ENCODE measurements at regions not wholly inside any gene's neighbourhood (a gene's known extent, or its start where the extent isn't known, plus 50 kb on each side); places are given as distances from the start of the nearest gene placed in this dataset.

GRCh38 chr13:39946769-39947168 lies 291.3 kb downstream of the COG6 start:
- H3K27ac Mint-ChIP-seq (ENCODE audit: unreplicated experiment) = no peak overlapping the region
- H3K79me2 ChIP-seq (ENCODE audit: insufficient read depth, low read length) = no peaks in the 10 kb centered on the region
- no peak overlapping the region for H3K9ac ChIP-seq (ENCODE audit: low read length)
- no peak overlapping the region for H3K27ac ChIP-seq (ENCODE audit: low read depth, low read length)
- FAIRE-seq = no peak
- H4K20me1 ChIP-seq (ENCODE audit: insufficient read depth, low read length) = no peaks in the 10 kb centered on the region
- H2AFZ ChIP-seq (ENCODE audit: low read depth, low read length) = no peak overlapping the region
- no peak overlapping the region for H3K4me3 ChIP-seq (ENCODE audit: insufficient read depth, low read depth, low read length)
- H3K27me3 Mint-ChIP-seq (ENCODE audit: low read depth, unreplicated experiment) = no peaks in the 10 kb centered on the region
- no peak overlapping the region for H3K4me2 ChIP-seq (ENCODE audit: low read length)
- no peak for DNase-seq (ENCODE audit: low read depth)
- peaks cover 17% of the 10 kb centered on the region for H3K4me1 Mint-ChIP-seq (ENCODE audit: low read depth, unreplicated experiment)
- no peaks in the 10 kb centered on the region for H3K9me3 ChIP-seq (ENCODE audit: insufficient read depth, low read depth, low read length)
- H3K4me1 ChIP-seq (ENCODE audit: insufficient read depth, low read length) = no peaks in the 10 kb centered on the region
- no peaks in the 10 kb centered on the region for H3K36me3 Mint-ChIP-seq (ENCODE audit: low read depth, unreplicated experiment)
- TF ChIP-seq EZH2 (IDR thresholded peaks at IDR 0.05; ENCODE audit: insufficient read depth, low read length) = no peak
- TF ChIP-seq CTCF (IDR thresholded peaks at IDR 0.05; ENCODE audit: insufficient read depth, low read depth, low read length) = no peak
- no peaks in the 10 kb centered on the region for H3K9me3 Mint-ChIP-seq (ENCODE audit: unreplicated experiment)
- H3K4me3 Mint-ChIP-seq (ENCODE audit: unreplicated experiment) = no peak overlapping the region
- H3K36me3 ChIP-seq (ENCODE audit: insufficient read depth, low read length) = no peaks in the 10 kb centered on the region
- H3K27me3 ChIP-seq (ENCODE audit: insufficient read depth, low read length) = no peaks in the 10 kb centered on the region

GRCh38 chr13:39951301-39951700 lies 295.8 kb downstream of the COG6 start:
- Histone ChIP-seq H3K27ac (ENCODE audit: low read depth, low read length) (no peak overlapping the region), H3K9ac (ENCODE audit: low read length) (no peak overlapping the region), H3K79me2 (ENCODE audit: insufficient read depth, low read length) (no peaks in the 10 kb centered on the region), H3K36me3 (ENCODE audit: insufficient read depth, low read length) (no peaks in the 10 kb centered on the region), H3K4me2 (ENCODE audit: low read length) (no peak overlapping the region), H3K27me3 (ENCODE audit: insufficient read depth, low read length) (no peaks in the 10 kb centered on the region), H4K20me1 (ENCODE audit: insufficient read depth, low read length) (no peaks in the 10 kb centered on the region), H2AFZ (ENCODE audit: low read depth, low read length) (no peak overlapping the region), H3K4me1 (ENCODE audit: insufficient read depth, low read length) (no peaks in the 10 kb centered on the region), H3K9me3 (ENCODE audit: insufficient read depth, low read depth, low read length) (no peaks in the 10 kb centered on the region), H3K4me3 (ENCODE audit: insufficient read depth, low read depth, low read length) (no peak overlapping the region)
- Mint-ChIP-seq H3K36me3 (ENCODE audit: low read depth, unreplicated experiment) (no peaks in the 10 kb centered on the region), H3K4me3 (ENCODE audit: unreplicated experiment) (no peak overlapping the region), H3K4me1 (ENCODE audit: low read depth, unreplicated experiment) (peaks cover 3% of the 10 kb centered on the region), H3K27ac (ENCODE audit: unreplicated experiment) (no peak overlapping the region), H3K27me3 (ENCODE audit: low read depth, unreplicated experiment) (no peaks in the 10 kb centered on the region), H3K9me3 (ENCODE audit: unreplicated experiment) (no peaks in the 10 kb centered on the region)
- FAIRE-seq = no peak
- TF ChIP-seq EZH2 (IDR thresholded peaks at IDR 0.05; ENCODE audit: insufficient read depth, low read length) (no peak), CTCF (IDR thresholded peaks at IDR 0.05; ENCODE audit: insufficient read depth, low read depth, low read length) (no peak)
- DNase-seq (ENCODE audit: low read depth) = no peak

- Histone ChIP-seq H3K27ac (ENCODE audit: low read depth, low read length) (no peak overlapping the region), H3K79me2 (ENCODE audit: insufficient read depth, low read length) (no peaks in the 10 kb centered on the region), H3K36me3 (ENCODE audit: insufficient read depth, low read length) (no peaks in the 10 kb centered on the region), H3K4me1 (ENCODE audit: insufficient read depth, low read length) (no peaks in the 10 kb centered on the region), H3K4me3 (ENCODE audit: insufficient read depth, low read depth, low read length) (no peak overlapping the region), H3K9me3 (ENCODE audit: insufficient read depth, low read depth, low read length) (no peaks in the 10 kb centered on the region), H3K27me3 (ENCODE audit: insufficient read depth, low read length) (no peaks in the 10 kb centered on the region), H2AFZ (ENCODE audit: low read depth, low read length) (no peak overlapping the region), H3K9ac (ENCODE audit: low read length) (no peak overlapping the region), H3K4me2 (ENCODE audit: low read length) (no peak overlapping the region), H4K20me1 (ENCODE audit: insufficient read depth, low read length) (no peaks in the 10 kb centered on the region)
- FAIRE-seq (no peak), DNase-seq (ENCODE audit: low read depth) (peak; percentile 6)
- Mint-ChIP-seq H3K9me3 (ENCODE audit: unreplicated experiment) (no peaks in the 10 kb centered on the region), H3K27ac (ENCODE audit: unreplicated experiment) (no peak overlapping the region), H3K27me3 (ENCODE audit: low read depth, unreplicated experiment) (no peaks in the 10 kb centered on the region), H3K36me3 (ENCODE audit: low read depth, unreplicated experiment) (no peaks in the 10 kb centered on the region), H3K4me3 (ENCODE audit: unreplicated experiment) (no peak overlapping the region), H3K4me1 (ENCODE audit: low read depth, unreplicated experiment) (peaks cover 3% of the 10 kb centered on the region)
- no peak for TF ChIP-seq CTCF (IDR thresholded peaks at IDR 0.05; ENCODE audit: insufficient read depth, low read depth, low read length)
- TF ChIP-seq EZH2 (IDR thresholded peaks at IDR 0.05; ENCODE audit: insufficient read depth, low read length) = no peak
Measured at GRCh38 chr13:39952249-39953233, 297.1 kb downstream of the COG6 start.

Data from astrocyte (in vitro differentiated cells and primary cell).